Panc1 (cell line): ENCODE measurements at regions not wholly inside any gene's neighbourhood (a gene's known extent, or its start where the extent isn't known, plus 50 kb on each side); places are given as distances from the start of the nearest gene placed in this dataset.

ENCODE experiments used
- ATAC-seq: fragments of 200-7000 bp; cut with Tn5 transposase; 2 replicates; pipeline ENCODE4 v1.9.1; 2020; ENCODE audit warnings: mild to moderate bottlenecking, moderate library complexity
- BruUV-seq: library from RNA; stranded (reverse); fragments of 400-500 nt; replicated peaks from 2 replicates; lab custom pipeline; 2021; lab: Mats Ljungman, UMichigan
- CTCF ChIA-PET: fragments of 300-600 bp; sonication (Branson Sonifier 250); formaldehyde crosslinking; loops from one replicate; lab custom pipeline; 2022; ENCODE audit warnings: antibody characterized with exemption; lab: Charles Lee
- POLR2A ChIA-PET: fragments of 300-600 bp; sonication (Branson Sonifier 250); formaldehyde crosslinking; loops from one replicate; lab custom pipeline; 2022; ENCODE audit warnings: antibody characterized with exemption; lab: Charles Lee
- DNase-seq: peaks from one replicate; pipeline ENCODE4 v3.0.0-alpha.2; 2010; ENCODE audit warnings: low read depth, low spot score
- H3K27ac ChIP-seq: 2 replicates; pipeline ENCODE4 v1.5.1; 2011; ENCODE audit warnings: mild to moderate bottlenecking, low read length, inconsistent platforms
- H3K27me3 ChIP-seq: fragments of 200-500 bp; sonication (Bioruptor generic); 2 replicates; pipeline ENCODE4 v1.6.0; 2014; ENCODE audit warnings: low read length, inconsistent platforms; ENCODE audit not compliant: control insufficient read depth, insufficient read depth
- H3K36me3 ChIP-seq: fragments of 200-500 bp; sonication (Bioruptor generic); 2 replicates; pipeline ENCODE4 v1.5.1; 2014; ENCODE audit warnings: inconsistent platforms, mild to moderate bottlenecking, low read length, moderate library complexity; ENCODE audit not compliant: control insufficient read depth, insufficient read depth
- H3K4me1 ChIP-seq: 2 replicates; pipeline ENCODE4 v1.5.1; 2011; ENCODE audit warnings: inconsistent platforms, mild to moderate bottlenecking, low read length, moderate library complexity; ENCODE audit not compliant: control insufficient read depth, insufficient read depth
- H3K4me3 ChIP-seq, 2 experiments: 2 replicates each; pipeline ENCODE4 v1.5.1; 2011 to 2012; ENCODE audit warnings: low read depth in 2 of 2, low read length in 2 of 2, mild to moderate bottlenecking in 2 of 2, inconsistent platforms in 1 of 2, moderate library complexity in 1 of 2
- H3K9me3 ChIP-seq: fragments of 200-500 bp; sonication (Bioruptor generic); 2 replicates; pipeline ENCODE4 v1.5.1; 2014; ENCODE audit warnings: low read depth, mild to moderate bottlenecking, inconsistent platforms, low read length, moderate library complexity; ENCODE audit not compliant: control insufficient read depth, insufficient read depth
- CTCF ChIP-seq: fragments of 450-650 bp; IDR thresholded peaks from 2 replicates; pipeline ENCODE4 v1.5.1; 2017; ENCODE audit warnings: mild to moderate bottlenecking
- POLR2AphosphoS5 ChIP-seq: IDR thresholded peaks from 2 replicates; pipeline ENCODE4 v1.6.1; 2012; ENCODE audit warnings: mild to moderate bottlenecking, low read depth, low read length, moderate library complexity
- SIN3A ChIP-seq: IDR thresholded peaks from 2 replicates; pipeline ENCODE4 v1.6.1; 2012; ENCODE audit warnings: low read depth, mild to moderate bottlenecking, low read length, moderate library complexity, borderline replicate concordance; ENCODE audit not compliant: insufficient read depth
- TCF7L2 ChIP-seq: IDR thresholded peaks from 2 replicates; pipeline ENCODE4 v1.6.1; 2011; ENCODE audit warnings: mild to moderate bottlenecking, low read depth, low read length, inconsistent platforms
- in situ Hi-C: cut with HindIII; loops from 2 replicates; pipeline ENCODE4 v1.10.0; 2016; ENCODE audit warnings: low sequenced_read_pairs, low pct_unique_long_range_greater_than_20kb
- intact Hi-C: fragments of 100-400 bp; cut with micrococcal nuclease; formaldehyde crosslinking; loops from one replicate; pipeline ENCODE4 v1.10.0; 2022; ENCODE audit not compliant: unreplicated experiment
- TF ChIP-seq, protein P1 (sequence below), 2 experiments: IDR thresholded peaks; 2 replicates each; pipeline ENCODE4 v1.6.1; 2011 to 2012; ENCODE audit warnings: low read depth in 2 of 2, control low read depth in 1 of 2, low read length in 1 of 2, mild to moderate bottlenecking in 1 of 2, moderate library complexity in 1 of 2; ENCODE audit not compliant: insufficient read depth in 1 of 2

- Histone ChIP-seq H3K4me3 (no peak overlapping the region), H3K4me1 (no peaks in the 10 kb centered on the region), H3K27ac (no peak overlapping the region), H3K27me3 (no peaks in the 10 kb centered on the region), H3K36me3 (no peaks in the 10 kb centered on the region), H3K9me3 (no peaks in the 10 kb centered on the region)
- POLR2A ChIA-PET: no interaction called here
- DNase-seq (no peak), ATAC-seq (no peak)
- in situ Hi-C loops: no loop called here
- intact Hi-C loops: no loop called here
- no TSS peak for BruUV-seq
- TF ChIP-seq CTCF (no peak), SIN3A (no peak), TCF7L2 (no peak), POLR2AphosphoS5 (no peak)
- TF ChIP-seq, protein P1, sequence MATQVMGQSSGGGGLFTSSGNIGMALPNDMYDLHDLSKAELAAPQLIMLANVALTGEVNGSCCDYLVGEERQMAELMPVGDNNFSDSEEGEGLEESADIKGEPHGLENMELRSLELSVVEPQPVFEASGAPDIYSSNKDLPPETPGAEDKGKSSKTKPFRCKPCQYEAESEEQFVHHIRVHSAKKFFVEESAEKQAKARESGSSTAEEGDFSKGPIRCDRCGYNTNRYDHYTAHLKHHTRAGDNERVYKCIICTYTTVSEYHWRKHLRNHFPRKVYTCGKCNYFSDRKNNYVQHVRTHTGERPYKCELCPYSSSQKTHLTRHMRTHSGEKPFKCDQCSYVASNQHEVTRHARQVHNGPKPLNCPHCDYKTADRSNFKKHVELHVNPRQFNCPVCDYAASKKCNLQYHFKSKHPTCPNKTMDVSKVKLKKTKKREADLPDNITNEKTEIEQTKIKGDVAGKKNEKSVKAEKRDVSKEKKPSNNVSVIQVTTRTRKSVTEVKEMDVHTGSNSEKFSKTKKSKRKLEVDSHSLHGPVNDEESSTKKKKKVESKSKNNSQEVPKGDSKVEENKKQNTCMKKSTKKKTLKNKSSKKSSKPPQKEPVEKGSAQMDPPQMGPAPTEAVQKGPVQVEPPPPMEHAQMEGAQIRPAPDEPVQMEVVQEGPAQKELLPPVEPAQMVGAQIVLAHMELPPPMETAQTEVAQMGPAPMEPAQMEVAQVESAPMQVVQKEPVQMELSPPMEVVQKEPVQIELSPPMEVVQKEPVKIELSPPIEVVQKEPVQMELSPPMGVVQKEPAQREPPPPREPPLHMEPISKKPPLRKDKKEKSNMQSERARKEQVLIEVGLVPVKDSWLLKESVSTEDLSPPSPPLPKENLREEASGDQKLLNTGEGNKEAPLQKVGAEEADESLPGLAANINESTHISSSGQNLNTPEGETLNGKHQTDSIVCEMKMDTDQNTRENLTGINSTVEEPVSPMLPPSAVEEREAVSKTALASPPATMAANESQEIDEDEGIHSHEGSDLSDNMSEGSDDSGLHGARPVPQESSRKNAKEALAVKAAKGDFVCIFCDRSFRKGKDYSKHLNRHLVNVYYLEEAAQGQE (IDR thresholded peaks at IDR 0.05; ENCODE audit: insufficient read depth in 1 of 2, low read depth in 2 of 2, low read length in 1 of 2): no peak
- CTCF ChIA-PET: interaction anchor here (0.5 kb wide), 1 partner anchor 202 kb away, joined by 7 read pairs; no protein-coding TSS in a partner anchor
Measured at GRCh38 chr5:74306845-74307244, 333.7 kb downstream of the ENC1 start.

GRCh38 chr5:74304536-74304935 is 336.0 kb downstream of the ENC1 start:
- no TSS peak for BruUV-seq
- in situ Hi-C loops (no loop called here), intact Hi-C loops (no loop called here)
- Histone ChIP-seq H3K4me3 (no peak overlapping the region), H3K36me3 (no peaks in the 10 kb centered on the region), H3K27ac (no peak overlapping the region), H3K9me3 (no peaks in the 10 kb centered on the region), H3K27me3 (no peaks in the 10 kb centered on the region), H3K4me1 (no peaks in the 10 kb centered on the region)
- POLR2A ChIA-PET: no interaction called here
- CTCF ChIA-PET: no interaction called here
- no peak for TF ChIP-seq TCF7L2
- TF ChIP-seq SIN3A: no peak
- TF ChIP-seq CTCF: no peak
- TF ChIP-seq, protein P1 (IDR thresholded peaks at IDR 0.05; ENCODE audit: insufficient read depth in 1 of 2, low read depth in 2 of 2, low read length in 1 of 2): no peak
- TF ChIP-seq POLR2AphosphoS5: no peak
- DNase-seq (no peak), ATAC-seq (no peak)
